H9 (cell line): ENCODE measurements at regions not wholly inside any gene's neighbourhood (a gene's known extent, or its start where the extent isn't known, plus 50 kb on each side); places are given as distances from the start of the nearest gene placed in this dataset.

ENCODE experiments used
- DNase-seq: peaks from one replicate; pipeline ENCODE4 v3.0.0-alpha.2; 2017
- H2AFZ ChIP-seq: one replicate; pipeline ENCODE4 v1.6.1; 2013; ENCODE audit warnings: mild to moderate bottlenecking, low read length, control low read depth, moderate library complexity
- H2AK5ac ChIP-seq: 2 replicates; pipeline ENCODE4 v1.6.1; 2013; ENCODE audit warnings: low read length, control low read depth, mixed read lengths; ENCODE audit not compliant: insufficient read length
- H2BK120ac ChIP-seq: one replicate; pipeline ENCODE4 v1.6.1; 2013; ENCODE audit warnings: low read depth, mild to moderate bottlenecking, low read length, control low read depth, inconsistent platforms; ENCODE audit not compliant: poor library complexity, severe bottlenecking
- H2BK12ac ChIP-seq: 2 replicates; pipeline ENCODE4 v1.6.1; 2013; ENCODE audit warnings: low read length, control low read depth, mixed read lengths, low read depth; ENCODE audit not compliant: insufficient read length
- H2BK15ac ChIP-seq: 2 replicates; pipeline ENCODE4 v1.6.1; 2013; ENCODE audit warnings: low read depth, low read length, control low read depth
- H2BK20ac ChIP-seq: one replicate; pipeline ENCODE4 v1.6.1; 2013; ENCODE audit warnings: low read depth, mild to moderate bottlenecking, low read length, control low read depth, inconsistent platforms; ENCODE audit not compliant: poor library complexity, severe bottlenecking
- H2BK5ac ChIP-seq: 2 replicates; pipeline ENCODE4 v1.6.1; 2013; ENCODE audit warnings: low read length, control low read depth, mixed read lengths; ENCODE audit not compliant: insufficient read length
- H3K14ac ChIP-seq: 2 replicates; pipeline ENCODE4 v1.6.1; 2013; ENCODE audit warnings: low read length, control low read depth; ENCODE audit not compliant: insufficient read depth
- H3K18ac ChIP-seq: 2 replicates; pipeline ENCODE4 v1.6.1; 2013; ENCODE audit warnings: low read depth, mild to moderate bottlenecking, mixed read lengths, low read length, control low read depth; ENCODE audit not compliant: insufficient read length
- H3K23ac ChIP-seq: 2 replicates; pipeline ENCODE4 v1.6.1; 2013; ENCODE audit warnings: low read length, control low read depth, mixed read lengths, low read depth; ENCODE audit not compliant: insufficient read length
- H3K23me2 ChIP-seq: 2 replicates; pipeline ENCODE4 v1.6.1; 2013; ENCODE audit warnings: low read depth, mild to moderate bottlenecking, mixed read lengths, low read length, control low read depth; ENCODE audit not compliant: insufficient read length, poor library complexity, severe bottlenecking
- H3K27ac ChIP-seq: 2 replicates; pipeline ENCODE4 v1.5.1; 2013; ENCODE audit warnings: low read length, control low read depth, mixed read lengths, low read depth; ENCODE audit not compliant: insufficient read length
- H3K27me3 ChIP-seq: 2 replicates; pipeline ENCODE4 v1.6.1; 2013; ENCODE audit warnings: low read length, control low read depth, inconsistent platforms; ENCODE audit not compliant: insufficient read depth
- H3K4ac ChIP-seq: 2 replicates; pipeline ENCODE4 v1.6.1; 2013; ENCODE audit warnings: low read depth, mild to moderate bottlenecking, control low read depth, inconsistent platforms, low read length, moderate library complexity
- H3K4me1 ChIP-seq: 2 replicates; pipeline ENCODE4 v1.6.1; 2013; ENCODE audit warnings: low read length, control low read depth, inconsistent platforms; ENCODE audit not compliant: insufficient read depth
- H3K4me2 ChIP-seq: 2 replicates; pipeline ENCODE4 v1.6.1; 2013; ENCODE audit warnings: low read length, control low read depth, mixed read lengths; ENCODE audit not compliant: insufficient read length, insufficient read depth
- H3K56ac ChIP-seq: 2 replicates; pipeline ENCODE4 v1.6.1; 2013; ENCODE audit warnings: low read depth, mild to moderate bottlenecking, mixed read lengths, low read length, control low read depth; ENCODE audit not compliant: insufficient read length
- H3K79me1 ChIP-seq: 2 replicates; pipeline ENCODE4 v1.6.1; 2013; ENCODE audit warnings: low read depth, mild to moderate bottlenecking, moderate library complexity, low read length, control low read depth, inconsistent platforms; ENCODE audit not compliant: insufficient read depth, poor library complexity, severe bottlenecking
- H3K79me2 ChIP-seq: 2 replicates; pipeline ENCODE4 v1.6.1; 2013; ENCODE audit warnings: low read length, control low read depth, inconsistent platforms; ENCODE audit not compliant: insufficient read depth
- H3K9ac ChIP-seq: 2 replicates; pipeline ENCODE4 v1.6.1; 2013; ENCODE audit warnings: low read length, control low read depth, mixed read lengths; ENCODE audit not compliant: insufficient read length; ENCODE audit errors: extremely low read depth
- H3K9me3 ChIP-seq: one replicate; pipeline ENCODE4 v1.6.1; 2013; ENCODE audit warnings: low read depth, low read length, inconsistent platforms; ENCODE audit not compliant: control insufficient read depth
- H3T11ph ChIP-seq: one replicate; pipeline ENCODE4 v1.6.1; 2013; ENCODE audit warnings: mild to moderate bottlenecking, low read length, control low read depth, inconsistent platforms
- H4K20me1 ChIP-seq: one replicate; pipeline ENCODE4 v1.6.1; 2013; ENCODE audit not compliant: control insufficient read depth, insufficient read length, insufficient read depth
- H4K5ac ChIP-seq: 2 replicates; pipeline ENCODE4 v1.6.1; 2013; ENCODE audit warnings: low read depth, mild to moderate bottlenecking, mixed read lengths, low read length, control low read depth; ENCODE audit not compliant: insufficient read length
- H4K8ac ChIP-seq: replicated peaks from 2 replicates; pipeline ENCODE4 v1.6.1; 2013; ENCODE audit warnings: low read length, control low read depth, mixed read lengths, low read depth; ENCODE audit not compliant: insufficient read length
- H4K91ac ChIP-seq: 2 replicates; pipeline ENCODE4 v1.6.1; 2013; ENCODE audit warnings: low read depth, mild to moderate bottlenecking, moderate library complexity, mixed read lengths, low read length, control low read depth; ENCODE audit not compliant: insufficient read length
- H3K27ac Mint-ChIP-seq, 3 experiments: 2 replicates in 2 of 3; 3 replicates in 1 of 3; pipeline ENCODE4 v1.8.0; 2020 to 2021; ENCODE audit warnings: mixed read lengths in 3 of 3, mild to moderate bottlenecking in 1 of 3, moderate library complexity in 1 of 3
- H3K27me3 Mint-ChIP-seq: 2 replicates; pipeline ENCODE4 v1.8.0; 2021; ENCODE audit warnings: low read depth, mild to moderate bottlenecking, moderate library complexity, mixed read lengths
- H3K36me3 Mint-ChIP-seq, 3 experiments: 2 replicates in 2 of 3; 3 replicates in 1 of 3; pipeline ENCODE4 v1.8.0; 2020 to 2021; ENCODE audit warnings: low read depth in 3 of 3, mixed read lengths in 3 of 3; ENCODE audit not compliant: insufficient read depth in 1 of 3
- H3K4me1 Mint-ChIP-seq, 2 experiments: 2 replicates each; pipeline ENCODE4 v1.8.0; 2020; ENCODE audit warnings: mixed read lengths in 2 of 2
- H3K4me3 Mint-ChIP-seq, 2 experiments: 2 replicates in 1 of 2; 3 replicates in 1 of 2; pipeline ENCODE4 v1.8.0; 2020 to 2021; ENCODE audit warnings: mild to moderate bottlenecking in 2 of 2, mixed read lengths in 2 of 2, moderate library complexity in 1 of 2
- H3K9me3 Mint-ChIP-seq, 2 experiments: 2 replicates in 1 of 2; 3 replicates in 1 of 2; pipeline ENCODE4 v1.8.0; 2020; ENCODE audit warnings: mild to moderate bottlenecking in 2 of 2, mixed read lengths in 2 of 2, moderate library complexity in 1 of 2
- CTCF ChIP-seq: fragments of 200-600 bp; sonication (generic); conservative IDR thresholded peaks from 3 replicates; pipeline ENCODE4 v1.8.0; 2021; ENCODE audit warnings: antibody characterized with exemption, mild to moderate bottlenecking
- WGBS: extraction: QIAGEN DNeasy Blood & Tissue Kit; methylation state at CpG from one replicate; pipeline ENCODE4 v1.1.7; 2013; ENCODE audit warnings: missing lambda C conversion rate, low lambda C conversion rate, mixed read lengths; ENCODE audit not compliant: insufficient read length; ENCODE audit errors: extremely low coverage; 5-methylcytosine and 5-hydroxymethylcytosine counted together

- Mint-ChIP-seq H3K4me1 (no peaks in the 10 kb centered on the region), H3K27me3 (no peaks in the 10 kb centered on the region), H3K36me3 (no peaks in the 10 kb centered on the region), H3K9me3 (no peaks in the 10 kb centered on the region), H3K27ac (no peak overlapping the region), H3K4me3 (no peak overlapping the region)
- Histone ChIP-seq H3K4ac (no peak overlapping the region), H2AK5ac (no peak overlapping the region), H3K4me2 (no peak overlapping the region), H2AFZ (no peak overlapping the region), H3K27ac (no peak overlapping the region), H2BK12ac (no peak overlapping the region), H2BK120ac (no peak overlapping the region), H3K79me2 (no peaks in the 10 kb centered on the region), H3K18ac (no peak overlapping the region), H3K4me1 (no peaks in the 10 kb centered on the region), H3K23ac (no peak overlapping the region), H4K5ac (no peak overlapping the region), H3K79me1 (no peaks in the 10 kb centered on the region), H4K8ac (no peak overlapping the region), H2BK5ac (no peak overlapping the region), H3K14ac (no peak overlapping the region), H4K91ac (no peak overlapping the region), H4K20me1 (no peaks in the 10 kb centered on the region), H3K9me3 (no peaks in the 10 kb centered on the region), H3T11ph (no peak overlapping the region), H3K23me2 (no peaks in the 10 kb centered on the region), H3K9ac (no peak overlapping the region), H2BK15ac (no peak overlapping the region), H3K56ac (no peak overlapping the region), H3K27me3 (no peaks in the 10 kb centered on the region), H2BK20ac (no peak overlapping the region)
- DNase-seq, result no peak
- TF ChIP-seq CTCF, result no peak
- WGBS, result no CpG with 5 or more reads among the region's 6 CpGs
Observed at GRCh38 chr7:16318989-16319915, 102.1 kb downstream of the CRPPA start.
